ENCODE measurements at regions not wholly inside any gene's neighbourhood (a gene's known extent, or its start where the extent isn't known, plus 50 kb on each side); places are given as distances from the start of the nearest gene placed in this dataset.

GRCh38 chr15:93159930-93160329 lies 70.9 kb upstream of the RGMA start:
- no peaks in the 10 kb centered on the region for H3K4me1 Mint-ChIP-seq
- ChIA-PET CTCF (no interaction called here), POLR2A (no interaction called here)
- no peaks in the 10 kb centered on the region for H3K36me3 Mint-ChIP-seq (ENCODE audit: low read depth)
- TF ChIP-seq, protein P1, sequence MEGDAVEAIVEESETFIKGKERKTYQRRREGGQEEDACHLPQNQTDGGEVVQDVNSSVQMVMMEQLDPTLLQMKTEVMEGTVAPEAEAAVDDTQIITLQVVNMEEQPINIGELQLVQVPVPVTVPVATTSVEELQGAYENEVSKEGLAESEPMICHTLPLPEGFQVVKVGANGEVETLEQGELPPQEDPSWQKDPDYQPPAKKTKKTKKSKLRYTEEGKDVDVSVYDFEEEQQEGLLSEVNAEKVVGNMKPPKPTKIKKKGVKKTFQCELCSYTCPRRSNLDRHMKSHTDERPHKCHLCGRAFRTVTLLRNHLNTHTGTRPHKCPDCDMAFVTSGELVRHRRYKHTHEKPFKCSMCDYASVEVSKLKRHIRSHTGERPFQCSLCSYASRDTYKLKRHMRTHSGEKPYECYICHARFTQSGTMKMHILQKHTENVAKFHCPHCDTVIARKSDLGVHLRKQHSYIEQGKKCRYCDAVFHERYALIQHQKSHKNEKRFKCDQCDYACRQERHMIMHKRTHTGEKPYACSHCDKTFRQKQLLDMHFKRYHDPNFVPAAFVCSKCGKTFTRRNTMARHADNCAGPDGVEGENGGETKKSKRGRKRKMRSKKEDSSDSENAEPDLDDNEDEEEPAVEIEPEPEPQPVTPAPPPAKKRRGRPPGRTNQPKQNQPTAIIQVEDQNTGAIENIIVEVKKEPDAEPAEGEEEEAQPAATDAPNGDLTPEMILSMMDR (IDR thresholded peaks at IDR 0.05), result no peak
- ATAC-seq (ENCODE audit: low read depth) (no peak), DNase-seq (no peak)
- no peak overlapping the region for H3K4me3 Mint-ChIP-seq
- H3K9me3 Mint-ChIP-seq, result peaks cover 2% of the 10 kb centered on the region
- intact Hi-C loops (cut with micrococcal nuclease), result no loop called here
- no peak overlapping the region for H3K27ac Mint-ChIP-seq
- peaks cover 2% of the 10 kb centered on the region for H3K27me3 Mint-ChIP-seq

- Mint-ChIP-seq H3K9me3 (peaks cover 2% of the 10 kb centered on the region), H3K27ac (no peak overlapping the region), H3K4me1 (no peaks in the 10 kb centered on the region), H3K27me3 (peaks cover 6% of the 10 kb centered on the region), H3K36me3 (ENCODE audit: low read depth) (no peaks in the 10 kb centered on the region), H3K4me3 (no peak overlapping the region)
- DNase-seq (no peak), ATAC-seq (ENCODE audit: low read depth) (no peak)
- intact Hi-C loops (cut with micrococcal nuclease), result no loop called here
- TF ChIP-seq, protein P1 (IDR thresholded peaks at IDR 0.05), result no peak
- POLR2A ChIA-PET, result no interaction called here
- CTCF ChIA-PET, result no interaction called here
Observed at GRCh38 chr15:93158097-93158900, 69.3 kb upstream of the RGMA start.

DNA sequence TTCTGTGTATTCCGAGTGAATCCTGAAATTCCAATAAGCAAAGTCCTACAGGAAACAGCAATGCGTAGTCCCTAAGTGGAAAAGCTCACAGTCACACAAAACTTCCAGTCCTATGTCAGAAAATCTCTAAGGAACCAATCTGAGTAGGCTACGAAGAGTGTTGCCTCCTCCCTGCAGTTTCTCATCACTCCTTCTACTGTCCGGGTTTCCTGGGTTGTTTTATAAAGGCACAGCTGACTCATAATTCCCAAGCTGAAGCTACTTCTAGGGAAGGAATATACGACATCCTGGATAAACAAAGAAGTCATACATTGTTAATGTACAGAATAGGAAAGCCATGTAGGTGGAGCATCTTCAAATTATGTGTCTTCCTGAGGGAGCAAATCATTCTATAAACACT lies 65.7 kb upstream of the RGMA start:
- ChIA-PET POLR2A (no interaction called here), CTCF (no interaction called here)
- no peak overlapping the region for H3K27ac Mint-ChIP-seq
- TF ChIP-seq, protein P1 (IDR thresholded peaks at IDR 0.05), result no peak
- H3K9me3 Mint-ChIP-seq, result peaks cover 2% of the 10 kb centered on the region
- intact Hi-C loops (cut with micrococcal nuclease), result no loop called here
- DNase-seq, result no peak
- H3K4me3 Mint-ChIP-seq, result no peak overlapping the region
- no peak for ATAC-seq (ENCODE audit: low read depth)
- H3K4me1 Mint-ChIP-seq, result no peaks in the 10 kb centered on the region
- H3K27me3 Mint-ChIP-seq, result peaks cover 29% of the 10 kb centered on the region
- no peaks in the 10 kb centered on the region for H3K36me3 Mint-ChIP-seq (ENCODE audit: low read depth)

DNA sequence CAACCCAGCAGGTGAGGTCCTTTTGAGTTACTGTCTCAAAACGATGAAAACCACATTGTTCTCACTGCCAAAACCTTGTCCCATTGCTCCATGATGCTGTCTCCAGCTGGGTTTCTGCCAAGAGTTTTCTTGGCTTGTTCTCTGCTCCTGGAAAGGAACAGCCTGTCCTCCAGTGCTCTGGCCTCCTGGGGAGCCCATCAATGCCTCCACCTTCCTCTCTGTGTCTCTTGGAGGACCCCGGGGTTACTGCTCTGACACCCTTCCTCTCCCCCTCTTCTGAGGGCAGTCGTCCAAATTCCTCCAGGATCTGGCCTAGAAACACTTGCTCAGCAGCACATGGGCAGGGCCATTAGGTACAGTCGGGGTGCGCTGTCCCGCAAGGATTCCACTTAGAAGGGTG lies 63.9 kb upstream of the RGMA start:
- H3K4me1 Mint-ChIP-seq, result no peaks in the 10 kb centered on the region
- peaks cover 2% of the 10 kb centered on the region for H3K9me3 Mint-ChIP-seq
- no peaks in the 10 kb centered on the region for H3K36me3 Mint-ChIP-seq (ENCODE audit: low read depth)
- H3K4me3 Mint-ChIP-seq, result no peak overlapping the region
- ATAC-seq (ENCODE audit: low read depth) (no peak), DNase-seq (no peak)
- POLR2A ChIA-PET, result no interaction called here
- CTCF ChIA-PET, result no interaction called here
- TF ChIP-seq, protein P1 (IDR thresholded peaks at IDR 0.05), result no peak
- peaks cover 29% of the 10 kb centered on the region for H3K27me3 Mint-ChIP-seq
- intact Hi-C loops (cut with micrococcal nuclease), result no loop called here
- no peak overlapping the region for H3K27ac Mint-ChIP-seq

GRCh38 chr15:93152360-93152759 lies 63.3 kb upstream of the RGMA start:
- ChIA-PET POLR2A (no interaction called here), CTCF (no interaction called here)
- Mint-ChIP-seq H3K9me3 (peaks cover 2% of the 10 kb centered on the region), H3K36me3 (ENCODE audit: low read depth) (no peaks in the 10 kb centered on the region), H3K4me3 (no peak overlapping the region), H3K27me3 (peaks cover 29% of the 10 kb centered on the region), H3K4me1 (no peaks in the 10 kb centered on the region), H3K27ac (no peak overlapping the region)
- TF ChIP-seq, protein P1 (IDR thresholded peaks at IDR 0.05), result no peak
- DNase-seq, result no peak
- ATAC-seq (ENCODE audit: low read depth), result no peak
- intact Hi-C loops (cut with micrococcal nuclease), result no loop called here

Data from activated B cell treated with CpG ODN at 0.5 μM for 24 hours (primary cell).